GM19043 (cell line): ENCODE measurements at regions not wholly inside any gene's neighbourhood (a gene's known extent, or its start where the extent isn't known, plus 50 kb on each side); places are given as distances from the start of the nearest gene placed in this dataset.
"Not testable (repeated sequence)": the region's sequence is repeated elsewhere in the genome, so short reads cannot be mapped to it uniquely, and the experiment has no call there.

Experiments
- ATAC-seq: cut with Tn5 transposase; IDR thresholded peaks from one replicate; pipeline ENCODE4 v1.9.1; 2021; ENCODE audit warnings: low read depth; ENCODE audit not compliant: unreplicated experiment

DNA sequence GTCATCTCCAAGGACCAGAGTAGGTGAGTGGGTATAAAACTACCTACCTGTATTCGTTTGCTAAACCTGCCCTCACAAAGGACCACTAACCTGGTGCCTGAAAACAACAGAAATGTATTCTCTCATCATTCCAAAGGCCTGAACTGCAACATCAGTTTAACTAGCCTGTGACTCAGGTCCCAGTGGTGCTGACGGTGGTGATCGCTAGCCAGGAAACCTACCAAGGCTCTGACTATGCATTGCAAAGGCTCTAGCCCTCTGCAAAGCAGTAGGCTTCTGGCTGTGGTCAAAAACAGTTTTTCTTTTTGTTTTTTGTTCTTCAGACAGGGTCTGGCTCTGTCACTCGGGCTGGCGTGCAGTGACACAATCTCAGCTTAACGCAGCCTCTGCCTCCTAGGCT is 107.5 kb downstream of the NPTX2 start:
- ATAC-seq, result no peak

GRCh38 chr7:98727146-98727709 is 110.1 kb downstream of the NPTX2 start:
- no peak for ATAC-seq

DNA sequence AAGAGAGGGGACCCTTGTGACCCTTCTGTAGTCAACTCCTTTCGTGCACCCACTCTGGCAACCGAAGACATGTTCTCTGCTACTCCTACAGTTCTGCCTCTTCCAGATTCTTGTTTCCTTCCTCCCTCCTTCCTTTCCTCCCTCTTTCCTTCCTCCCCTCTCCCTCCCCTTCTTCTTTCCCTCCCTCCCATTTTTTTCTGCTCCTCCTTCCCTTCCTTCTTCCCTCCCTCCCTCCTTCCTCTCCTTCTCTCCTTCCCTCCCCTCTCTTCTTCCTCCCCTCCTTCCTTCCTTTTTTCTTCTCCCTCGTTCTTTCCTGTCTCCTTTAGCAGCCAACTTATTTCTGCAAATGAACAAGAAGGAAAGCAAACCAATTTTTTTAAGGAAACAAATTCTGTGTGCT is 111.5 kb downstream of the NPTX2 start:
- no peak for ATAC-seq

DNA sequence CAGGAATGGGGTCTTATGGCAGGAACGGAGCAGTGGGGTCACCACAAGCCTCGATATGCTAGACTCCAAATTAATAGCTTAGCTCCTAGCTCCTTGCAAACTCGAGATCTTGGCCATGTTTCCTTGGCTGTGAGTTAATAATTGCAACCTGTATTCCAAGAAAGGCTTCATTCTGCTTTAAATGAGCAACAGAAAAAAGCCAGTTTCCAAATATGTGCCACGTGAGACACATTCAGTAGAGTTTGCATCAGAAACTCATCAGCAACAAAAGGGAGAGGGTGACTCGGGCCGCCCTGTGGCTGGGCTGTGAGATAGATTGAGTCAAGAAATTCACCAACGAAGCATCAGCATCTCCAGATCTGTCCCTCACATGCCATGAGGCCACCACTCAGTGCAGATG is 112.0 kb downstream of the NPTX2 start:
- no peak for ATAC-seq

DNA sequence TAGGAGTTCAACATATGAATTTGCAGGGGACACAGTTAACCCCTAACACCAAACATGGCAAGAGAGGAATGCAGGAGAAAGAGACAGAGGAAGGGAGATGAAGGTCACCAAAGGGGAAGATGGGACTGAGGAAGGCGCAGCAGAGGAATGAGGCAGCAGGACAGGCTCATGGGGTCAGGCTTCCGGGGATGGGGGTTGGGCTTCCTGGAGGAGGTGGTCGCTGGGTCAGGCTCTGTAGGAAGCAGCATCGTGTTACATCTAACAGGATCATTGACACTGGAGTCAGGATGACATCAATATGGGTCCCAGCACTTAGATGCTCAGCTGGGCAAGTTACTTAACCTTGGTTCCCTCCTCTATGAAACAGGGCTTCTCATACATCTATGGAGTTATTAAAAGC is 113.2 kb downstream of the NPTX2 start:
- ATAC-seq, result no peak

GRCh38 chr7:98731651-98732050 is 114.6 kb downstream of the NPTX2 start:
- no peak for ATAC-seq

- no peak for ATAC-seq
Measured at GRCh38 chr7:98733036-98733435, 116.0 kb downstream of the NPTX2 start.

DNA sequence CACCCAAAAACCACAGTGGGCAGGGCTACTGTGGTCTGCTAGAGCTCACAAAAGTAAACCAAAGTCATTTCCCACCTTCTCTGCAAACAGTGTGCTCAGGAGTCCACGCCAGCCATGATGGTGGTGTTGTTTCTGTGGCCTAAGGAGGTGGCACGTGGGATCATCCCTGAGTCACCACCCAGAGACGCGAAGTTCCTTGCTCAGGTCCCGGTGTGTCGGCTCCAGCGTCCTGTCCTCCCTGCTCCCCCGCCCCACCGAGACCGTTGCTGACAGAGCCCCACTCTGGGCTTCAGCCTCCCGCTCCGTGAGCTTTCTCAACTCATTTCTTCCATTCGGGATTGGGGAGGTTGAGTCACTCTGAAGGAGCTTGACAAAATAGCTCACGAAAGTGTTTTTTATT is 118.7 kb downstream of the NPTX2 start:
- ATAC-seq, result no peak

DNA sequence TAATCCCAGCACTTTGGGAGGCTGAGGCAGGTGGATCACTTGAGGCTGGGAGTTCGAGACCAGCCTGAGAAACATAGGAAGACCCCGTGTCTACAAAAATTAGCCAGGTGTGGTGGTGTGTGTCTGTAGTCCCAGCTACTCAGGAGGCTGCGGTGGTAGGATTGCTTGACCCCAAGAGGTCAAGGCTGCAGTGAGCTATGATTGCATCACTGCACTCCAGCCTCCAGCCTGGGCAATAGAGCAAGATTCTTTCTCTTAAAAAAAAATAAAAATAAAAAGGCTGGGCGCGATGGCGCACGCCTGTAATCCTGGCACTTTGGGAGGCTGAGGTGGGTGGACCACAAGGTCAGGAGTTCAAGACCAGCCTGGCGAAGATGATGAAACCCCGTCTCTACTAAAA is 119.4 kb downstream of the NPTX2 start:
- not testable (repeated sequence) for ATAC-seq

DNA sequence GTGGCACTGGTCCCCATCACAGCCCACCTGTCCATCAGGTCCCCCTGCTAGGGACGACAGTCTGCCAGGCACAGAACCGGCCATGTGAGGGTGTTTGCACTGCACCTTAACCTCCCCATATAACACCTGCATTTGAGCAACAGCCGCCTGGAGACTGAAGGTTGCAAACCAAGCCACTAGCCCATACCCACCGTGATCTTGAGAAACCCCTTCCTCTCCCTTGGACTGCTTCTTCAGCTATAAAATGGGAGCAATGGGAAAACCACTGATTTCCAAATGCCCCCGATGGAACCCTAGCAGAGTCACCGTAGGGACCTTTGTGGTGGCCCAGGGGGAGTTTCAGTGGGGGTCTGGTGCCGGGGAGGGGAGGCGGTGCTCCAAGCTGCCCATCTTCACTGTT is 120.1 kb downstream of the NPTX2 start:
- no peak for ATAC-seq

DNA sequence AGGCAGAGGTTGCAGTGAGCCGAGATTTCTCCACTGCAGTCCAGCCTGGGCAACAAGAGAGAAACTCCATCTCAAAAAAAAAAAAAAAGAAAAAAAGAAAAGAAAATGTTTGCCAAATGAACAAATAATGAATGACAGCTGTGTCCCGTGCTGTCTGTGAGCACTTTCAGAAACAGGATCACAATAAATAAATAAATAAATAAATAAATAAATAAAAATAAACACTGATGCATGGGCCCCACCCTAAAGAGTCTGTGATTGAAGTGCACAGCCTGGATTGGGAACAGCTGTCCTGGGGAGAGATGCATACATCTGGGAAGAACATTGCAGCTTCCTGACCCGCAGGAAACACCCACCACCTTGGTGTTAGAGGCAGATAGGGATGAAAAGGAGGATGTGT is 123.6 kb downstream of the NPTX2 start:
- ATAC-seq, result no peak

GRCh38 chr7:98745722-98746318 is 124.0 kb downstream of the TMEM130 start:
- no peak for ATAC-seq

GRCh38 chr7:98748090-98748489 is 121.7 kb downstream of the TMEM130 start:
- no peak for ATAC-seq

- ATAC-seq, result no peak
Measured at GRCh38 chr7:98753176-98753575, 116.6 kb downstream of the TMEM130 start.

- ATAC-seq, result no peak
Measured at GRCh38 chr7:98753989-98754479, 115.8 kb downstream of the TMEM130 start.

DNA sequence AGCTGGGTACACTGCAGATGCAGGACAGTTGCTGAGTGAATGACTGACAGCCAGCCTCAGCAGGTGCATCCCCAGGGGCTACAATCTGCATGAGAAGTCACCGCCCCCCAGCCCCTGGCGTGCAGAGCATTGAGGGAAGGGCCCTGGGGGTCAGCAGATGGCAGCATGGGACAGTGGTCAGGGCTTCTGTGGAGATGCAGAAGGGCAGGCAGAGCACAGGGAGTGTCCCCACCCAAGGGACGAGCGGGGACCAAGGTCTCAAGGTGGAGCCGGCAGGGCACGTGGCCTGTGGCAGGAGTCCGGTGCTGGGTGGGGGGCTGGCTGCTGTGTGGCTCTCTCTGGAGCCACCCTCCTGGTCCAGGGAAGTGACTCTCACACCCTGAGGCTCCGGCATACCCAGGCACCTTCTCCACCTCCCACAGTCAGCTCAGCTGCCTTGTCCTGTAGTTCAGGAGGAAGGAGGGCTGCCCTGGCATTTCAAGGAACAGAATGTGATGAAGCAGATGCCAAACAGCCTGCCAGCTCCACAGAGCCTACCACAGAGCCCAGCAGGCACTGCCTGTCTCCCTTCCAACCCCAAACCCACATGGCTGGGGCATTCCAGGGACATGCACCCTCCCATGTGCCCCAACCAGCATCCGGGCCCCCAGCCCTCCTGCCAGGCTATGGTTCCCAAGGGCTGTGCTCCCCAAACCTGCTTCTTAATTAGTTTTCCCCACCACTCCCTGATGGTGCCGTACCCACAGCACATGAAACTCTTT is 114.5 kb downstream of the TMEM130 start:
- no peak for ATAC-seq

DNA sequence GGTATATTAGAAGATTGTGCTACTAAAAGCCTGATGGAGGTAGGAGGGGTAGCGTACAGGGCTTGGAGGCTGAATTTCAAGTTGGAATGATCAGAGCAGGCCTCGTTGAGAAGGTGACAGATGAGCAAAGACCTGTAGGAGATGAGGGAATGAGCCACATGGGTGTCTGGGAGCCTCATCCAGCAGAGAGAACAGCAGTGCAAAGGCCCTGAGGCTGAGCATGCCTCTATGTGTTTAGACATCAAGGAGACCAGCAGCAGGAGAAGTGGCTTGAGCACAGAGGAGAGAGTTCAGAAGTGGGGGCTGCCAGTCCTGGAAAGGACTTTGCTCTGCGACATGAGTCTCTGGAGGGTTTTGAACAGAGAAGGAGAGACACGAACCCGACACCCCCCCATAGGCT is 111.7 kb downstream of the TMEM130 start:
- no peak for ATAC-seq

GRCh38 chr7:98760201-98760651 is 109.6 kb downstream of the TMEM130 start:
- no peak for ATAC-seq

DNA sequence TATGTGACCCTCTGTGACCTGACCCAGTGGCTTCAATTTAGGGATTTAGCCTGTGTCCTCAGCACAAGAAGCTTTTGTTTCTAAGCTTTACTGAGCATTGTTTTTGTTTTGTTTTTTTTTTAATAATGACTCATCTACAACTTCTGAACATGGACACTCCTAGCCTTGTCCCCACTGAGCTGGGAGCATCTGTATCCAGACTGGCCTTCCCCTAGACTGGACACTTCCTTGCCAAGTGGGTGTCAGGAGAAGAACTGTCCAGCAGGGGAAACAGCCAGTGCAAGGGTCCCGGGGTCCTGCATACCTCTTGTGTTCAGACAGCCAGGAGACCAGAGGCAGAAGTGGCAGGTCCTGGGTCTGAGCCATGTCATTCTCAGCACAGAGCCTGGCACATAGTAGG is 108.6 kb downstream of the TMEM130 start:
- ATAC-seq, result no peak

GRCh38 chr7:98762620-98763019 is 107.2 kb downstream of the TMEM130 start:
- ATAC-seq, result no peak

- ATAC-seq, result no peak
Measured at GRCh38 chr7:98763441-98763840, 106.4 kb downstream of the TMEM130 start.

DNA sequence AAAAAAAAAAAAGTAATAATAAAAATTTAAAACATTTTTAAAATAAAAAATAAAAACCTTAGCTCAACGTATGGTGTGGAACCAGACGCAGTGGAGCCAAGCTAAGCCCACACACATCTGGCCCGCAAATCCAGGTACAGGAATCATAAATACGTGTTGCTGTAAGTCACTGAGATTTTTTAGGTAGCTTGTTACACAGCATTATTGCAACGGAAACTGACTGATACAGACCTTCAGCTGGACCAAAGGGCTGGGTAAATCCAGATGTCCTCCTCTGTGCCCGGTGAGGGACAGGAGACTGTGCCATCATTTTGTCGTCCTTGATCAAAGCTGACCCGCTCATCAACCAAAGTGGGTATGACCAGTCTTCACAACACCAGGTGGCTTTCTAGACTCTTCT is 104.9 kb downstream of the TMEM130 start:
- ATAC-seq, result no peak
